Rectal smooth muscle tissue (tissue), 1 donor: ENCODE measurements at regions not wholly inside any gene's neighbourhood (a gene's known extent, or its start where the extent isn't known, plus 50 kb on each side); places are given as distances from the start of the nearest gene placed in this dataset.

Experiments used
- H3K27ac ChIP-seq: one replicate; pipeline ENCODE4 v1.7.0; 2013; ENCODE audit warnings: low read depth, low read length, inconsistent platforms
- H3K27me3 ChIP-seq: one replicate; pipeline ENCODE4 v1.7.0; 2013; ENCODE audit warnings: low read length; ENCODE audit not compliant: control insufficient read depth, insufficient read depth
- H3K36me3 ChIP-seq: one replicate; pipeline ENCODE4 v1.7.0; 2013; ENCODE audit warnings: low read length; ENCODE audit not compliant: control insufficient read depth, insufficient read depth
- H3K4me1 ChIP-seq: one replicate; pipeline ENCODE4 v1.7.0; 2013; ENCODE audit warnings: low read length; ENCODE audit not compliant: control insufficient read depth, insufficient read depth
- H3K4me3 ChIP-seq: one replicate; pipeline ENCODE4 v1.7.0; 2013; ENCODE audit warnings: low read length
- H3K9ac ChIP-seq: one replicate; pipeline ENCODE4 v1.7.0; 2013; ENCODE audit warnings: low read length

DNA sequence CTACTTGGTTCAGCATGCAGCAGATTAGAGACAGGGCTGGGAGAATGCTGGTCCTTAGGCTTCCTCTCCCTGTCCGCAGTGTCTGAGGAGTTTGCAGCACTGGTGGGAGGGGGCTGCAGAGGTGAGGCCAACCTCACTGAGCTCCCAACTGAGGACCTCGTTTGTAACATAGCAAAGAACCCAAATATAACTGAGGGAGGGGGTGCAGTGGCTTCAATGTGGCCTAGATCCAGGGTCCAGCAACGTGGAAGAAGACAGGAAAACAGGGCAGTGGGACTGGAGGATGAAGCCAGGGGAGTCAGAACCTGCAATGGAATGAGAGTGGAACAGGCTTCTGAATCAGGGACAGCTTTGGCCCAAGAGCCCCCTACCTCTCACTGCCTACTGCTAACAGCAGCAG is 84.3 kb upstream of the MAFB start:
- Histone ChIP-seq H3K4me1 (no peaks in the 10 kb centered on the region), H3K9ac (no peak overlapping the region), H3K27ac (no peak overlapping the region), H3K27me3 (no peaks in the 10 kb centered on the region), H3K4me3 (no peak overlapping the region), H3K36me3 (no peaks in the 10 kb centered on the region)

DNA sequence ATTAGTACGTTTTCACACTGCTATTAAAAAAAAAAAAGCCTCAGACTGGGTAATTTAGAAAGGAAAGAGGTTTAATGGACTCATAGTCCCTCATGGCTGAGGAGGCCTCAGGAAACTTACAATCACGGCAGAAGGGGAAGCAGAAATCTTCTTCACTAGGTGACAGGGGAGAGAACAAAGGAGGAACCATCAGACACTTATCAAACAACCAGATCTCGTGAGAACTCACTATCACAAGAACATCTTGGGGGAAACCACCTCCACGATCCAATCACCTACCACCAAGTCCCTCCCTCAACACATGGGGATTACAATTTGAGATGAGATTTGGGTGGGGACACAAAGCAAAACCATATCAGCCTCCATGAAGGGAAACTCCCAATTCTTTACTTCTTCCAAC is 85.2 kb upstream of the MAFB start:
- no peaks in the 10 kb centered on the region for H3K36me3 ChIP-seq
- no peak overlapping the region for H3K9ac ChIP-seq
- no peak overlapping the region for H3K27ac ChIP-seq
- no peaks in the 10 kb centered on the region for H3K4me1 ChIP-seq
- no peaks in the 10 kb centered on the region for H3K27me3 ChIP-seq
- H3K4me3 ChIP-seq: no peak overlapping the region

DNA sequence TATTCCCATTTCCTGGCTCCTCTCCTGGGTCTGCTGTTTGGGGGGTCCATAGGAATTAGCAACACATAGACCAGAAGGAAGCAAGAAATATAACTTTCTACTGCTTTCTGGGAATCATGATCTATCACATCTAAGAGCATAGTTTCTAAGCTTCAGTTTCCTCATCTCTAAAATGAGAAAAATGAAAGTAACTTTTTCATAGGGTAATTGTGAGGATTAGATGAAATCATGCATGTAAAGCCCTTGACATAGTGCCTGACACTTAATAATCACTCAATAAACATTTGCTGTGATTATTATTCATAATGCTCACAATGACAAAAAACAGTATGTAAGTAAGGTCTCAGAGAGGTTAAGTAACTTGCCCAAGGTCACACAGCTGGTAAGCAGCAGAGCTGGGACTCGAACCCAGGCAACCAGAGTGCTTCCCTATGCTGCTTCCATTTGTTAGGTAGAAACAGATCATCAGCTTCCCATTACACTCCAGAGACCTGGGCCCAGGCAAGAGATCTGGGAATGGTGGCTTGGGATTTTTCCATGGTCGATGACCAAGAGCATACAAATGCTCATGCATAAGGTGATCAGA is 86.6 kb upstream of the MAFB start:
- H3K4me3 ChIP-seq: no peak overlapping the region

DNA sequence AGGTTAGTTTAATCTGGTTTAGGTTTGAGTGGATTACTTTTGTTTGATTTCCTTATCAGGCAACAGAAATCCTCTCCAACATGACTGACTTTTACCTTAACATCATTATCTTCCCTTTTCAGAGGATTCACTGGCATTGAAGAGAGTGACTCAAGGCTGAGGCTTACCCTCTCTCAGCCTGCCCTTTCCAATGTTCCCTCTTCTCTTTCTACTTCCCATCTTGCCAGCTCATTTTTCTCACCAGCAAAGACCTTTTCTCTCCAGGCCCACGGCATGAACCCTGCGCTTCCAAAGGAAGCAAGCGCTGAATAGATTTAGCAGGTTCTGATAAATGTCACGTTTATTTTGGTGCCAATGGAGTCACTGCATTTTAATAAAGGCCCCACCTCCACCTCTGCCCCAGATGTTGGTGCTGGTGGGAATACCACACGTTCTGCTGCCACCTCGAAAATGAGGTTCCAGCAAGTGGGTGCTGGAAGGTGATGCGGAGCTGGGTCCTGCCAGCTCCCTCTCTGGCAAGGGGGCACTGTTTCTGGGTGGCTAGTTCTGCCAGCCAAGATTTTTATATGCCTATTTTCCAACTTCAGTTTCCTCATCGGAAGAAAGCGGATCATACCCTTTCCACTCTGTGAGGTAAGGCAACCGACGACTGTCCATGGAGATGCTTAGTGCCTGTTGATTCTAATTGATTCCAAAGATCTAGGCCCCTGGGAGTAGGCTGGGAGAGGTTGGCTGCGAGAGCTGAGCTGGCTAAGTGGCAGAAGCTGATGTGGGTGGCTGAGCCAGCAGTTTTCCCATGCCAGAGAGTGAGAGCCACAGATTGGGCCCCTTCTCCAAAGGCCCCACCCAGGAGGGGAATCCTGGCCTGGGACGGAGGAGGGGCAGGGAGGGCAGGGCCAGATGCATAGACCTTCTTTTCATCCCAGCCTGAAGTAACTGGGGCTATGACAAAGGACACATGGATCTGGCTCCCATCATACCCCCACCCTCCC is 87.7 kb upstream of the MAFB start:
- H3K27ac ChIP-seq: no peak overlapping the region
- no peak overlapping the region for H3K4me3 ChIP-seq
- no peaks in the 10 kb centered on the region for H3K27me3 ChIP-seq
- no peaks in the 10 kb centered on the region for H3K36me3 ChIP-seq
- H3K4me1 ChIP-seq: no peaks in the 10 kb centered on the region
- H3K9ac ChIP-seq: no peak overlapping the region

More for the DNA sequence above, 86.6 kb upstream of the MAFB start:
- Histone ChIP-seq H3K36me3 (no peaks in the 10 kb centered on the region), H3K4me1 (no peaks in the 10 kb centered on the region), H3K27ac (no peak overlapping the region), H3K27me3 (no peaks in the 10 kb centered on the region), H3K9ac (no peak overlapping the region)

DNA sequence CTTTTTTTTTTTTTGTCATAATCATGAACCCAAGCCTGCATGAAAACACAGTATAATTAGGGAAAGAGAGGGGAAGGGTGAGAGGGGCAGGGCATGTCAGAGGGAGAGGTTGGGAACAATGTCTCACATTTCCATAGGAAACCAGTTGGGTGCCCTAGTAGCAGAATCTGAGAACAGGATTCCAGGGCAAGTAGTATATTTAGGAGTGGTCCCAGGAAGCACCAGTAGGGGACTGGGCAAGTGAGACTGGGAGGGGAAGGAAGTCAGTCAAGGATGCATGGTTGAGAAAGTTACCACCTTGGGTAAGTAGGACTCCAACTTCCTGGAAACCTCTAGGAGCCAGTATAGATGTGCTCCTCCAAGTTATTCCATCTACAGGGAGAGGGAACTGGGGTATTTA is 88.6 kb upstream of the MAFB start:
- Histone ChIP-seq H3K9ac (no peak overlapping the region), H3K4me1 (no peaks in the 10 kb centered on the region), H3K36me3 (no peaks in the 10 kb centered on the region), H3K4me3 (no peak overlapping the region), H3K27me3 (no peaks in the 10 kb centered on the region), H3K27ac (no peak overlapping the region)

DNA sequence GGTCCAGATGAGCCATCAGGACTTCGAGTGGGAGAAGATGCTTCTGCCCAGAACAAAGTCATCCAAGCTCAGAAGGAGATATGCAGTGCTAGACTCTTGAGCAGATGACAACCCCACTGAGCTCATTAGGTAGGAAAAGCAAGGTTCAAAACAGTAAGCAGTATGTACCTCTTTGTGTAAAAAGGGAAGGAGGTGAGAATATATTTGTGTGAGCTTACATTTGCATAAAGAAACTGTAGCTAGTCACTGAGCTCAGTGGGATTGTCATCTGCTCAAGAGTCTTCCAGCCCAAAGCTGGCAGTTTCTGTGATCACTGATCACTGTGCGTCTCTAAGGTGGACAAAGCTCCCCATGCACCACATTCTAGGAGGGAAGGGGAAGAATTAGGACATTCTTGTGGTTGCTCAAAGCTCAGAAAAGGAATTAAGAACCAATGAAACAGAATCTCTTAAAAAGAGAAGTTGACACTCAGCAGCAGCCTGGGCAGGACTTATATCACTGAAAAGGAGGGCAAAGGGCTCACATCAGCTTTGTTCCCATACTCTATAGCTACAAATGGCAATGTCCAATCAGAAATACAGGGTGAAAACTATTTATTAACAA is 90.0 kb upstream of the MAFB start:
- Histone ChIP-seq H3K4me1 (no peaks in the 10 kb centered on the region), H3K9ac (no peak overlapping the region), H3K4me3 (no peak overlapping the region), H3K36me3 (no peaks in the 10 kb centered on the region), H3K27ac (no peak overlapping the region), H3K27me3 (no peaks in the 10 kb centered on the region)

DNA sequence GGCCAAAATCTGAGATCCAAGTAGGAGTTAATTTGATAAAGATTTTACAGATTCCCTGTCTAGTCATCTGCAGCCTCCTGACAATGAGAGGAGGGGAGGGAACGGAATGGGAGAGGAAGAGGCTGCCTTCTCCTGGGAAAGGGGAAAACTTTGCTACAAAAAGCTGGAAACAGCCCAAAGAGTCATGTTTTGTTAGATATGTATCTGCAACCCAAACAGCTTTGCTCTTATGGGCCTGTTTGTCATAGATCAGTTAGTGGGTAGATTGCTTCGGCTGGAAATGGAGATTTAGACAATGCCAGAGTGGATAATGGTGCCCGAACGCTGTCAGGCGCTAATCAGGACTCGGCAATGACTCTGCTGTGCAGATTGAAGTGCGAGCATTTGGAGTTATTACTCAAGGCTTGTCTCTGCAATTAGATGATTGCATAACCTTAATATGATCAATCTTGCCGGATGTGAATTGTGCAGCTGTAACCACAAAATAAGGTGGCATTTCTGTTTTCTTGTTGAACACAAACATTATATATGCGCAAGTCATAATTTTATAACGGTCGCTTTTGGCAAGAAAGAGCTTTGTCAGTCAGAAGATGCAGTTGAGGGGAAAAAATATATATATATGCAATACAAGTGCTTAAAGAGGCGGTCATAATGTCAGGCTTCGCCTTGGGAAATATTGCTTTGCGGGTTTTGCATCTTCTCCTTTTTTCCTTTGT is 92.4 kb upstream of the MAFB start:
- H3K36me3 ChIP-seq: no peaks in the 10 kb centered on the region
- no peaks in the 10 kb centered on the region for H3K4me1 ChIP-seq
- H3K4me3 ChIP-seq: no peak overlapping the region
- H3K27me3 ChIP-seq: no peaks in the 10 kb centered on the region
- H3K27ac ChIP-seq: no peak overlapping the region
- no peak overlapping the region for H3K9ac ChIP-seq

DNA sequence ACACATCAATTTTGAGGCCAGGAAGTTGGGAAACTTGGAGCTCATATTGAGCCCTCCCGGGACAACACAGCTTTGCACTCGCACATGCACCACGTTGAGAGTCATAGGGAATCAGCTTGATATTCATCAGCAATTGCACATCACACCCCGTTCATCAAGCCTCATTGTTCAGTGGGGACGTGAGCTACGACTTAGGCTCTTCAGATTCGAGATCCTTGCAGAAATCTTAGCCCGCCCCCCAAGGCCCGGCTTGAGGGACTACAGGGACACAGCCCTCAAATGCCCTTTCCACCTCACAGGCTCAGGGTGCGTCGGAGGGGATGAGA is 93.0 kb upstream of the MAFB start:
- Histone ChIP-seq H3K27ac (no peak overlapping the region), H3K36me3 (no peaks in the 10 kb centered on the region), H3K4me1 (no peaks in the 10 kb centered on the region), H3K9ac (no peak overlapping the region), H3K27me3 (no peaks in the 10 kb centered on the region), H3K4me3 (no peak overlapping the region)

DNA sequence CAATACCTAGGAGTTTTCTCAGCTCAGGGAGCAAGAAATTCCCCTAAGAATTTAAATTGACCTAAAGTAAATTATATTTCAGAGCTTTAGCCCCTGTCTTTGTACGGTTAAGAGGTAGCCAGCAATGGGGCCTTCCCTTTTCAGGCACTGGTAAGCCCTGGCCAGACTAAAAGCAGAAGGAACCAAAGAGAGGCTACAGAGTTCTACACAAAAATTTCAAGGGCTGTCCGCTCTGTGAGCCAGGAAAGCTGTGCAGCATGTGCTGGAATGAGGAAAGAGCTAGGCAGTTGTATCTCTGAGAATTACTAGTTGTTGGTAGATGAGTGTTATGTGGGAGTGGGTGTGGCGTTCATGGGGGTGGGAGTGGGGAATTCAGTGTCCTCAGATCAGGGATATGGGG is 96.3 kb upstream of the MAFB start:
- H3K27me3 ChIP-seq: no peaks in the 10 kb centered on the region
- no peak overlapping the region for H3K4me3 ChIP-seq
- no peaks in the 10 kb centered on the region for H3K4me1 ChIP-seq
- no peak overlapping the region for H3K9ac ChIP-seq
- no peak overlapping the region for H3K27ac ChIP-seq
- H3K36me3 ChIP-seq: no peaks in the 10 kb centered on the region

DNA sequence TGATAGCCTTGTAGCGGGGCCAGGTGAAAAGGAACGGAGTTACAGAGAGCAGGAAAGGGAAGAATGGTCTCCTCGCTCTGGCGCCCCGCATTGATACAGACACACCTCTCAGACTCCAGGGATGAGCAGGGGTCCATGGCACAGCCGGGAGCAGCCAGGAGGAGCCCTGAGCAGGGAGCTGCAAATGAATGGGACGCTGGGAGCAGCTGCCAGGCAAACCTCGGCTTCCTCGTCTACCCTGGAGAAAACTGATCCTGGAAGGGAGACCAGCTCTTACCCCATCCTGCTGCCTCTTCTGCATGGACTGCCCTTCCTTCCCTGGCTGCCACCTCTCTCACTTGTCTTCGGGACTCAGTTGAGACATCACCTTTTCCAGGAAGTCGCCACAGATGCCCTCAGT is 97.3 kb upstream of the MAFB start:
- H3K4me1 ChIP-seq: no peaks in the 10 kb centered on the region
- no peak overlapping the region for H3K9ac ChIP-seq
- no peak overlapping the region for H3K4me3 ChIP-seq
- H3K36me3 ChIP-seq: no peaks in the 10 kb centered on the region
- H3K27me3 ChIP-seq: no peaks in the 10 kb centered on the region
- H3K27ac ChIP-seq: no peak overlapping the region

DNA sequence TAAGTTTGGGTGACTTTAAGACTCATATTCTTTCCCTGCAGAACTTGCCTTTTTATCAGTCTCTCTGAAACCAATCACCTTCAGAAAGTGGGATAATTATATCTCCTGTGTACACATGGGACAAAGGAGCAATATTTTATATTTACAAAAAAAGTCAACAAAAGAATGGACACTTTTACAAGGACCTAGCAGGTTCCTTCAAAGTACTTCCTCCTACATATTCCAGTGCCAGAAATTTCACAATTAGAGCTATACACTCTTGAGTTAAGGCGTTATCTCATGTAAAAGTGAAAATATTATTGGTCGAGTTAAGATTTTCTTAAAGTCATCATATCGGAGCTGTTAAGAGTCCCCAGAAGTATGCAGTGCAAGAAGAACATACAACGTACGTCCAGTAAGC is 98.9 kb upstream of the MAFB start:
- Histone ChIP-seq H3K27me3 (no peaks in the 10 kb centered on the region), H3K9ac (no peak overlapping the region), H3K4me1 (no peaks in the 10 kb centered on the region)

DNA sequence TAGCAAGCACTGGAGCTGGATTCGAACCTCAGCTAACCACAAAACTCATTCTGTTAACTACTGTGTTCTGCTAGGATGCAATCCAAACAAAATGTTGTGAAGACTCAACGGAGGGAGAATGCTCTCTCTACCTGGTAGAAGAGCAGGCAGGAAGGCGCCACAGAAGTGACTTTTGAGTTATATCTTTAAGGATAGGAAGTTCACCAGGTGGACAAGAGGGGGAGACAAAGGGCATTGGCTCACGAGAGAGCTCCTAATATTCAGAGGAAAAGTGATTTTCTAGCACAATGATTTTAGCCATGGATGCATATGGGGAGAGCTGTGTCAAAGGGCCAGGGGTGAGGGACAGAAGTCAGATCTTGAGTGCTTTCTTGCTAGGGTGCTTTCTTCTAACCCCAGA is 108.4 kb upstream of the MAFB start:
- Histone ChIP-seq H3K36me3 (no peaks in the 10 kb centered on the region), H3K4me3 (no peak overlapping the region), H3K9ac (no peak overlapping the region), H3K27me3 (no peaks in the 10 kb centered on the region), H3K27ac (no peak overlapping the region), H3K4me1 (no peaks in the 10 kb centered on the region)

More for the DNA sequence above, 98.9 kb upstream of the MAFB start:
- H3K27ac ChIP-seq: no peak overlapping the region
- no peaks in the 10 kb centered on the region for H3K36me3 ChIP-seq
- no peak overlapping the region for H3K4me3 ChIP-seq
